GM10266 (cell line): ENCODE measurements at regions not wholly inside any gene's neighbourhood (a gene's known extent, or its start where the extent isn't known, plus 50 kb on each side); places are given as distances from the start of the nearest gene placed in this dataset.

Experiments used
- DNase-seq: peaks from one replicate; pipeline ENCODE4 v3.0.0; 2012; ENCODE audit errors: extremely low spot score
- TF ChIP-seq, protein P1 (sequence below): IDR thresholded peaks from 2 replicates; pipeline ENCODE4 v1.5.1; 2012; ENCODE audit warnings: mild to moderate bottlenecking, low read depth; ENCODE audit not compliant: control insufficient read depth, insufficient read depth; ENCODE audit errors: missing control alignments

GRCh38 chr13:66040506-66040905 lies 1189.6 kb downstream of the PCDH9 start:
- DNase-seq: no peak
- TF ChIP-seq, protein P1, sequence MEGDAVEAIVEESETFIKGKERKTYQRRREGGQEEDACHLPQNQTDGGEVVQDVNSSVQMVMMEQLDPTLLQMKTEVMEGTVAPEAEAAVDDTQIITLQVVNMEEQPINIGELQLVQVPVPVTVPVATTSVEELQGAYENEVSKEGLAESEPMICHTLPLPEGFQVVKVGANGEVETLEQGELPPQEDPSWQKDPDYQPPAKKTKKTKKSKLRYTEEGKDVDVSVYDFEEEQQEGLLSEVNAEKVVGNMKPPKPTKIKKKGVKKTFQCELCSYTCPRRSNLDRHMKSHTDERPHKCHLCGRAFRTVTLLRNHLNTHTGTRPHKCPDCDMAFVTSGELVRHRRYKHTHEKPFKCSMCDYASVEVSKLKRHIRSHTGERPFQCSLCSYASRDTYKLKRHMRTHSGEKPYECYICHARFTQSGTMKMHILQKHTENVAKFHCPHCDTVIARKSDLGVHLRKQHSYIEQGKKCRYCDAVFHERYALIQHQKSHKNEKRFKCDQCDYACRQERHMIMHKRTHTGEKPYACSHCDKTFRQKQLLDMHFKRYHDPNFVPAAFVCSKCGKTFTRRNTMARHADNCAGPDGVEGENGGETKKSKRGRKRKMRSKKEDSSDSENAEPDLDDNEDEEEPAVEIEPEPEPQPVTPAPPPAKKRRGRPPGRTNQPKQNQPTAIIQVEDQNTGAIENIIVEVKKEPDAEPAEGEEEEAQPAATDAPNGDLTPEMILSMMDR: no peak

DNA sequence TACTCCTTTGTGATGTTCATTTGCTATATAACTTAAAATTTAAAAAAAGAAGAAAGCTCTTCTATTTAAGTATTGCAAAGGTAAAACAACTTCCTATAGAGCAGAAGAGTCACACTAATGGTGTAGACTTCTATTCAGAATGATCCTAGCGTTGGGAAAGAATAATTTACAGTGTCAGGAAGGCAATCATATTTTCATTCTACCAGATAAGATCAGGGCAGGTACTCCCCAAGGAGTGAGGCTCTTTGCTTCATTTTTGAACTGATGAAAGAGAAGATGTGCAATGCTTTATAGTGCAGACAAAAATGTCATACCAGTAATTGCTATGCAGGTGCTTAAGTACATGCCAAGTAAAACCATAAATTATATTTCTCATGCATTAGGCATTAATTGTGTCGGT lies 1193.0 kb downstream of the PCDH9 start:
- DNase-seq: no peak

GRCh38 chr13:66036636-66037035 lies 1193.5 kb downstream of the PCDH9 start:
- TF ChIP-seq, protein P1: no peak
- no peak for DNase-seq

More for the DNA sequence above, 1193.0 kb downstream of the PCDH9 start:
- TF ChIP-seq, protein P1: no peak

DNA sequence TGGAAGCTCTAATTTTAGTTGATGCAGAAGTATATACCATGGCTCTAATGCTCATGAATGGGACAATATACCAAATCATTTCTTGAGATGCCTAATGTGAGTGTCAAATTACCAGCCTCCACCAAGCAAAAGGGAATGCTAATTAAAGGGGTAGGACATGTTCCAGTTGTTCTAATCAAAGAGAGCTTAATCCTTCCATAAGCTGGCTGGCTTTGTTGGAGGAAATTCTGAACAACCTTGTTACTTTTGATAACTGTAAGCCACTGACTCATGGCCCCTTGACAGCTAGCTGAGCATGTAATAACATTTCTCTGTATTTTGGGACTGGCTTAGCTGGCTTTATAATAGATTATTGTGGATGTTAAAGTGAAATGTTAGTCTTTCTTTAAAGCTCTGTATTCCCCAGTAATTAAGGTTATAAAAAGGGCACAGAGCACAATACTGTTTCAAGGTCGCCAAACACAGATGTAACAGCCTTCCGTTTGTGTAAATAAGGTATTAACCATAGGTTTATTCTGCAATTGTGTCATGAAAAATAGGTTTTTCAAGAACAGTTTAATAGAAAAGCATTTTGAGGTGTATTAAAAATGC lies 1194.0 kb downstream of the PCDH9 start:
- no peak for DNase-seq
- TF ChIP-seq, protein P1: no peak

- TF ChIP-seq, protein P1: no peak
- DNase-seq: no peak
These were observed 1196.2 kb downstream of the PCDH9 start for GRCh38 chr13:66033924-66034323.

- TF ChIP-seq, protein P1: no peak
- no peak for DNase-seq
These were observed 1208.3 kb downstream of the PCDH9 start for GRCh38 chr13:66021846-66022245.

DNA sequence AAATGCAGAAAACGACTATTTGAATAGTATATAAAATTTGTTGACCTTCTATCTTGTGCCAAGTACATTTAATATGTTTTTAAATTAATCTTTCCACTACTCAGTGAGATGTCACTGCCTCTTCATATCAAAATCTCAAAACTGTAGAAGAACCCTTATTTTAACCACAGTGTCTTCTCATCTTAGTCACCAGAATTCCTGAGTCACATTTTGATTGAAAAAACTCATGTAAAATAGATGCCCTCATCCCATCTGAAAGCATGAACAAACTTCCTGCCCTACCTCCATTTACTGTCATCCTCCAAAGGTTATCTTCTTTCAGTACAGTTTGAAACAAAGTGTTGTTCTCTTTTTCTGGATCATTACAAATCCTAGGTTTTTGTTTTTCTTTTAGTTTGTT lies 1215.4 kb downstream of the PCDH9 start:
- TF ChIP-seq, protein P1: no peak
- DNase-seq: no peak
